ENCODE measurements at regions not wholly inside any gene's neighbourhood (a gene's known extent, or its start where the extent isn't known, plus 50 kb on each side); places are given as distances from the start of the nearest gene placed in this dataset.

- Histone ChIP-seq H2AFZ (ENCODE audit: control insufficient read depth, low read length) (no peak overlapping the region), H3K27ac (ENCODE audit: control insufficient read depth, insufficient read depth, low read length) (no peak overlapping the region), H3K9ac (ENCODE audit: control insufficient read depth, extremely low read depth, insufficient read depth, low read length) (no peak overlapping the region), H3K4me3 (ENCODE audit: control insufficient read depth in 2 of 3, extremely low read depth in 1 of 3, insufficient read depth in 2 of 3, low read depth in 1 of 3, low read length in 3 of 3) (no peak overlapping the region), H3K9me1 (ENCODE audit: control insufficient read depth, extremely low read depth, insufficient read depth, low read length) (no peaks in the 10 kb centered on the region), H3K36me3 (ENCODE audit: control insufficient read depth in 2 of 2, extremely low read depth in 1 of 2, insufficient read depth in 2 of 2, low read length in 2 of 2) (no peaks in the 10 kb centered on the region), H3K9me3 (ENCODE audit: control insufficient read depth, low read depth, low read length) (no peaks in the 10 kb centered on the region), H3K4me2 (ENCODE audit: control insufficient read depth, extremely low read depth, insufficient read depth, low read depth, low read length) (no peak overlapping the region), H4K20me1 (ENCODE audit: control insufficient read depth, extremely low read depth, insufficient read depth, low read length) (no peaks in the 10 kb centered on the region), H3K79me2 (ENCODE audit: control insufficient read depth, insufficient read depth, low read length) (no peaks in the 10 kb centered on the region), H3K27me3 (ENCODE audit: control insufficient read depth, extremely low read depth, insufficient read depth, low read length) (no peaks in the 10 kb centered on the region), H3K4me1 (ENCODE audit: control insufficient read depth, extremely low read depth, insufficient read depth, low read length) (no peaks in the 10 kb centered on the region)
- dilution Hi-C loops (cut with MboI; ENCODE audit: extremely low pct_ligation_motif_present, low sequenced_read_pairs) = no loop called here
- DNase-seq (ENCODE audit: low read depth, low spot score) = no peak
- no peak for FAIRE-seq
- TF ChIP-seq EZH2 (IDR thresholded peaks at IDR 0.05; ENCODE audit: low read length) = no peak
- TF ChIP-seq, protein P1, sequence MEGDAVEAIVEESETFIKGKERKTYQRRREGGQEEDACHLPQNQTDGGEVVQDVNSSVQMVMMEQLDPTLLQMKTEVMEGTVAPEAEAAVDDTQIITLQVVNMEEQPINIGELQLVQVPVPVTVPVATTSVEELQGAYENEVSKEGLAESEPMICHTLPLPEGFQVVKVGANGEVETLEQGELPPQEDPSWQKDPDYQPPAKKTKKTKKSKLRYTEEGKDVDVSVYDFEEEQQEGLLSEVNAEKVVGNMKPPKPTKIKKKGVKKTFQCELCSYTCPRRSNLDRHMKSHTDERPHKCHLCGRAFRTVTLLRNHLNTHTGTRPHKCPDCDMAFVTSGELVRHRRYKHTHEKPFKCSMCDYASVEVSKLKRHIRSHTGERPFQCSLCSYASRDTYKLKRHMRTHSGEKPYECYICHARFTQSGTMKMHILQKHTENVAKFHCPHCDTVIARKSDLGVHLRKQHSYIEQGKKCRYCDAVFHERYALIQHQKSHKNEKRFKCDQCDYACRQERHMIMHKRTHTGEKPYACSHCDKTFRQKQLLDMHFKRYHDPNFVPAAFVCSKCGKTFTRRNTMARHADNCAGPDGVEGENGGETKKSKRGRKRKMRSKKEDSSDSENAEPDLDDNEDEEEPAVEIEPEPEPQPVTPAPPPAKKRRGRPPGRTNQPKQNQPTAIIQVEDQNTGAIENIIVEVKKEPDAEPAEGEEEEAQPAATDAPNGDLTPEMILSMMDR (optimal IDR thresholded peaks at IDR 0.05 in 1 of 3, IDR thresholded peaks at IDR 0.05 in 1 of 3, conservative IDR thresholded peaks at IDR 0.05 in 1 of 3; ENCODE audit: extremely low read depth in 1 of 3, insufficient read depth in 2 of 3, low read length in 3 of 3) = no peak
Measured at GRCh38 chr15:48062148-48062872, 58.5 kb upstream of the SLC24A5 start.

GRCh38 chr15:48063411-48063985, 57.3 kb upstream of the SLC24A5 start:
- no peak overlapping the region for H3K9ac ChIP-seq (ENCODE audit: control insufficient read depth, extremely low read depth, insufficient read depth, low read length)
- no peak overlapping the region for H3K4me2 ChIP-seq (ENCODE audit: control insufficient read depth, extremely low read depth, insufficient read depth, low read depth, low read length)
- no peaks in the 10 kb centered on the region for H3K9me3 ChIP-seq (ENCODE audit: control insufficient read depth, low read depth, low read length)
- no peak overlapping the region for H3K27ac ChIP-seq (ENCODE audit: control insufficient read depth, insufficient read depth, low read length)
- H3K4me3 ChIP-seq (ENCODE audit: control insufficient read depth in 2 of 3, extremely low read depth in 1 of 3, insufficient read depth in 2 of 3, low read depth in 1 of 3, low read length in 3 of 3) = no peak overlapping the region
- no peaks in the 10 kb centered on the region for H3K4me1 ChIP-seq (ENCODE audit: control insufficient read depth, extremely low read depth, insufficient read depth, low read length)
- no peak for TF ChIP-seq EZH2 (IDR thresholded peaks at IDR 0.05; ENCODE audit: low read length)
- TF ChIP-seq, protein P1 (optimal IDR thresholded peaks at IDR 0.05 in 1 of 3, IDR thresholded peaks at IDR 0.05 in 1 of 3, conservative IDR thresholded peaks at IDR 0.05 in 1 of 3; ENCODE audit: extremely low read depth in 1 of 3, insufficient read depth in 2 of 3, low read length in 3 of 3) = no peak
- no peaks in the 10 kb centered on the region for H4K20me1 ChIP-seq (ENCODE audit: control insufficient read depth, extremely low read depth, insufficient read depth, low read length)
- no peaks in the 10 kb centered on the region for H3K9me1 ChIP-seq (ENCODE audit: control insufficient read depth, extremely low read depth, insufficient read depth, low read length)
- no peaks in the 10 kb centered on the region for H3K27me3 ChIP-seq (ENCODE audit: control insufficient read depth, extremely low read depth, insufficient read depth, low read length)
- DNase-seq (ENCODE audit: low read depth, low spot score) (no peak), FAIRE-seq (no peak)
- no peak overlapping the region for H2AFZ ChIP-seq (ENCODE audit: control insufficient read depth, low read length)
- H3K36me3 ChIP-seq (ENCODE audit: control insufficient read depth in 2 of 2, extremely low read depth in 1 of 2, insufficient read depth in 2 of 2, low read length in 2 of 2) = no peaks in the 10 kb centered on the region
- dilution Hi-C loops (cut with MboI; ENCODE audit: extremely low pct_ligation_motif_present, low sequenced_read_pairs) = no loop called here
- H3K79me2 ChIP-seq (ENCODE audit: control insufficient read depth, insufficient read depth, low read length) = no peaks in the 10 kb centered on the region
